ENCODE measurements at regions not wholly inside any gene's neighbourhood (a gene's known extent, or its start where the extent isn't known, plus 50 kb on each side); places are given as distances from the start of the nearest gene placed in this dataset.
"Not testable (repeated sequence)": the region's sequence is repeated elsewhere in the genome, so short reads cannot be mapped to it uniquely, and the experiment has no call there.

GRCh38 chr12:3421191-3421978, 69.6 kb upstream of the PRMT8 start:
- Mint-ChIP-seq H3K27ac (no peak overlapping the region), H3K4me1 (peaks cover 24% of the 10 kb centered on the region), H3K4me3 (peak overlapping the region; percentile 39; the same call in 1 of the 3 replicates), H3K36me3 (ENCODE audit: low read depth) (peaks cover 13% of the 10 kb centered on the region), H3K9me3 (peaks cover 14% of the 10 kb centered on the region; the same call in 2 of the 3 replicates), H3K27me3 (ENCODE audit: insufficient read depth, low read depth, poor library complexity) (peaks cover 15% of the 10 kb centered on the region)
- no peak overlapping the region for H3K27ac ChIP-seq (ENCODE audit: low read depth)
- H3K36me3 ChIP-seq (ENCODE audit: insufficient read depth): no peaks in the 10 kb centered on the region; the same call in 1 of the 2 replicates
- DNase-seq (ENCODE audit: low spot score) (peak; percentile 63), ATAC-seq (peak; percentile 92)
- H3K4me2 ChIP-seq: peak overlapping the region; percentile 40
- H4K20me1 ChIP-seq (replicated peaks; ENCODE audit: insufficient read depth): no peaks in the 10 kb centered on the region; the same call in 1 of the 2 replicates
- no peaks in the 10 kb centered on the region for H3K9me2 ChIP-seq (ENCODE audit: insufficient read depth)
- 0 out of 2 replicates have a peak, but pooled peaks cover 7% of the 10 kb centered on the region for H3K27me3 ChIP-seq (ENCODE audit: insufficient read depth)
- 0 out of 2 replicates have a peak overlapping the region, but pooled peaks have one; percentile 20 for H2AFZ ChIP-seq
- TF ChIP-seq NANOG (IDR thresholded peaks at IDR 0.05; ENCODE audit: borderline replicate concordance): peak; percentile 69; the same call in 1 of the 2 replicates
- no peak for TF ChIP-seq ZNF331 (CRISPR knock-in tag; IDR thresholded peaks at IDR 0.05; ENCODE audit: low read depth)
- peaks cover 23% of the 10 kb centered on the region for H3K4me1 ChIP-seq (ENCODE audit: insufficient read depth)
- peak overlapping the region; percentile 5 for H3K4me3 ChIP-seq
- no peaks in the 10 kb centered on the region for H3K79me2 ChIP-seq (replicated peaks; ENCODE audit: insufficient read depth)
- no peaks in the 10 kb centered on the region for H3F3A ChIP-seq (replicated peaks; ENCODE audit: low read depth)

GRCh38 chr12:3424796-3425195, 66.2 kb upstream of the PRMT8 start:
- not testable (repeated sequence) for ATAC-seq; H3K36me3 ChIP-seq (ENCODE audit: insufficient read depth); H3K4me3 Mint-ChIP-seq; H3K4me2 ChIP-seq; H2AFZ ChIP-seq; H3K27me3 ChIP-seq (ENCODE audit: insufficient read depth); H3K79me2 ChIP-seq (replicated peaks; ENCODE audit: insufficient read depth); DNase-seq (ENCODE audit: low spot score); H3F3A ChIP-seq (replicated peaks; ENCODE audit: low read depth); H4K20me1 ChIP-seq (replicated peaks; ENCODE audit: insufficient read depth); H3K9me2 ChIP-seq (ENCODE audit: insufficient read depth); H3K27ac ChIP-seq (ENCODE audit: low read depth); H3K27ac Mint-ChIP-seq; H3K4me3 ChIP-seq
- H3K27me3 Mint-ChIP-seq (ENCODE audit: insufficient read depth, low read depth, poor library complexity): peaks cover 18% of the 10 kb centered on the region
- H3K4me1 Mint-ChIP-seq: peaks cover 33% of the 10 kb centered on the region
- H3K9me3 Mint-ChIP-seq: peaks cover 27% of the 10 kb centered on the region
- peaks cover 23% of the 10 kb centered on the region for H3K4me1 ChIP-seq (ENCODE audit: insufficient read depth)
- H3K36me3 Mint-ChIP-seq (ENCODE audit: low read depth): peaks cover 20% of the 10 kb centered on the region

- peaks cover 23% of the 10 kb centered on the region for H3K36me3 Mint-ChIP-seq (ENCODE audit: low read depth)
- Histone ChIP-seq H4K20me1 (replicated peaks; ENCODE audit: insufficient read depth) (no peaks in the 10 kb centered on the region), H3K4me1 (ENCODE audit: insufficient read depth) (peaks cover 17% of the 10 kb centered on the region), H3K27me3 (ENCODE audit: insufficient read depth) (0 out of 2 replicates have a peak, but pooled peaks cover under 1% of the 10 kb centered on the region), H2AFZ (no peak overlapping the region), H3F3A (replicated peaks; ENCODE audit: low read depth) (no peaks in the 10 kb centered on the region; the same call in 1 of the 2 replicates), H3K4me2 (no peak overlapping the region), H3K4me3 (no peak overlapping the region), H3K79me2 (replicated peaks; ENCODE audit: insufficient read depth) (no peaks in the 10 kb centered on the region), H3K9me2 (ENCODE audit: insufficient read depth) (no peaks in the 10 kb centered on the region), H3K36me3 (ENCODE audit: insufficient read depth) (no peaks in the 10 kb centered on the region; the same call in 1 of the 2 replicates), H3K27ac (ENCODE audit: low read depth) (no peak overlapping the region)
- H3K4me1 Mint-ChIP-seq: peaks cover 33% of the 10 kb centered on the region
- DNase-seq (ENCODE audit: low spot score) (no peak), ATAC-seq (no peak)
- no peak overlapping the region for H3K27ac Mint-ChIP-seq
- peaks cover 25% of the 10 kb centered on the region for H3K9me3 Mint-ChIP-seq
- H3K27me3 Mint-ChIP-seq (ENCODE audit: insufficient read depth, low read depth, poor library complexity): peaks cover 22% of the 10 kb centered on the region
- H3K4me3 Mint-ChIP-seq: no peak overlapping the region
- no peak for TF ChIP-seq CTCF (conservative IDR thresholded peaks at IDR 0.05; ENCODE audit: low read depth in 2 of 2)
- TF ChIP-seq CREB1 (CRISPR knock-in tag; IDR thresholded peaks at IDR 0.05; ENCODE audit: low read depth): no peak
- TF ChIP-seq, protein P1, sequence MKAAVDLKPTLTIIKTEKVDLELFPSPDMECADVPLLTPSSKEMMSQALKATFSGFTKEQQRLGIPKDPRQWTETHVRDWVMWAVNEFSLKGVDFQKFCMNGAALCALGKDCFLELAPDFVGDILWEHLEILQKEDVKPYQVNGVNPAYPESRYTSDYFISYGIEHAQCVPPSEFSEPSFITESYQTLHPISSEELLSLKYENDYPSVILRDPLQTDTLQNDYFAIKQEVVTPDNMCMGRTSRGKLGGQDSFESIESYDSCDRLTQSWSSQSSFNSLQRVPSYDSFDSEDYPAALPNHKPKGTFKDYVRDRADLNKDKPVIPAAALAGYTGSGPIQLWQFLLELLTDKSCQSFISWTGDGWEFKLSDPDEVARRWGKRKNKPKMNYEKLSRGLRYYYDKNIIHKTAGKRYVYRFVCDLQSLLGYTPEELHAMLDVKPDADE (IDR thresholded peaks at IDR 0.05): no peak
- no peak for TF ChIP-seq ZNF331 (CRISPR knock-in tag; IDR thresholded peaks at IDR 0.05; ENCODE audit: low read depth)
- no peak for TF ChIP-seq ZNF114 (CRISPR knock-in tag; IDR thresholded peaks at IDR 0.05)
- no peak for TF ChIP-seq STAT1 (IDR thresholded peaks at IDR 0.05; ENCODE audit: unreplicated experiment)
- TF ChIP-seq EZH2phosphoT487 (IDR thresholded peaks at IDR 0.05; ENCODE audit: unreplicated experiment): no peak
- no peak for TF ChIP-seq REST (IDR thresholded peaks at IDR 0.05; ENCODE audit: unreplicated experiment)
- no peak for TF ChIP-seq NANOG (IDR thresholded peaks at IDR 0.05; ENCODE audit: borderline replicate concordance)
- TF ChIP-seq JUNB (IDR thresholded peaks at IDR 0.05; ENCODE audit: unreplicated experiment): no peak
- TF ChIP-seq POLR2AphosphoS5 (IDR thresholded peaks at IDR 0.05; ENCODE audit: low read depth): no peak
Observed at GRCh38 chr12:3427956-3428355, 63.0 kb upstream of the PRMT8 start.

Data from GM23338 (cell line).